ENCODE measurements at regions not wholly inside any gene's neighbourhood (a gene's known extent, or its start where the extent isn't known, plus 50 kb on each side); places are given as distances from the start of the nearest gene placed in this dataset.
A peak's percentile ranks its signal among the peaks of the same experiment; 100 is the strongest.

DNA sequence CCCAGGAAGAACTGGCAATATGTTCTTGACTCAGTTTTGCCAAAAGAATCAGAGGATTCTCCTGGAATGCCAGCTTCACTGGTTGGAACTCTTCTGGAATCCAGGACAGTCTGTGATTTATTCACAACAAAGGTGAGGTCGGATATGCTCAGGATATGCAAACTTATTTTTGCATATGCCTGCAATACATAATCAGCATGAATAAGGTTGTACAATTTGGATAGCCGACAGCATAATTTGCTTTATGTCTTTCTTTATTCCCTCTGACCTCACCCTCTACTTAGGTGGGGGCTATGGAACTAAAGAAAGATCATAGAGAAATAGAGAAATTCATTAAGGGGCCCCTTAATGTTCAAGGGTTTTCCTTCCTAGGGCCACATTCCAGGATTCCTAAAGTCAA is 57.6 kb upstream of the AKR1E2 start:
- Mint-ChIP-seq H3K27ac (ENCODE audit: unreplicated experiment) (no peak overlapping the region), H3K4me3 (ENCODE audit: low read depth, unreplicated experiment) (no peak overlapping the region), H3K27me3 (ENCODE audit: unreplicated experiment) (no peaks in the 10 kb centered on the region), H3K36me3 (ENCODE audit: insufficient read depth, unreplicated experiment) (peaks cover 30% of the 10 kb centered on the region), H3K9me3 (ENCODE audit: low read depth, unreplicated experiment) (no peaks in the 10 kb centered on the region), H3K4me1 (ENCODE audit: low read depth, unreplicated experiment) (peaks cover 71% of the 10 kb centered on the region)
- BruUV-seq (replicated peaks): no TSS peak
- intact Hi-C loops (cut with micrococcal nuclease; ENCODE audit: unreplicated experiment): loop anchor here (10.0 kb wide), 3 partner anchors 374 to 964 kb away; no protein-coding TSS in a partner anchor
- DNase-seq: no peak
- CTCF ChIA-PET: interaction anchor here (1.3 kb wide), 1 partner anchor 255 kb away, joined by 3 read pairs; no protein-coding TSS in a partner anchor
- TF ChIP-seq, protein P1, sequence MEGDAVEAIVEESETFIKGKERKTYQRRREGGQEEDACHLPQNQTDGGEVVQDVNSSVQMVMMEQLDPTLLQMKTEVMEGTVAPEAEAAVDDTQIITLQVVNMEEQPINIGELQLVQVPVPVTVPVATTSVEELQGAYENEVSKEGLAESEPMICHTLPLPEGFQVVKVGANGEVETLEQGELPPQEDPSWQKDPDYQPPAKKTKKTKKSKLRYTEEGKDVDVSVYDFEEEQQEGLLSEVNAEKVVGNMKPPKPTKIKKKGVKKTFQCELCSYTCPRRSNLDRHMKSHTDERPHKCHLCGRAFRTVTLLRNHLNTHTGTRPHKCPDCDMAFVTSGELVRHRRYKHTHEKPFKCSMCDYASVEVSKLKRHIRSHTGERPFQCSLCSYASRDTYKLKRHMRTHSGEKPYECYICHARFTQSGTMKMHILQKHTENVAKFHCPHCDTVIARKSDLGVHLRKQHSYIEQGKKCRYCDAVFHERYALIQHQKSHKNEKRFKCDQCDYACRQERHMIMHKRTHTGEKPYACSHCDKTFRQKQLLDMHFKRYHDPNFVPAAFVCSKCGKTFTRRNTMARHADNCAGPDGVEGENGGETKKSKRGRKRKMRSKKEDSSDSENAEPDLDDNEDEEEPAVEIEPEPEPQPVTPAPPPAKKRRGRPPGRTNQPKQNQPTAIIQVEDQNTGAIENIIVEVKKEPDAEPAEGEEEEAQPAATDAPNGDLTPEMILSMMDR (IDR thresholded peaks at IDR 0.05; ENCODE audit: unreplicated experiment): no peak

DNA sequence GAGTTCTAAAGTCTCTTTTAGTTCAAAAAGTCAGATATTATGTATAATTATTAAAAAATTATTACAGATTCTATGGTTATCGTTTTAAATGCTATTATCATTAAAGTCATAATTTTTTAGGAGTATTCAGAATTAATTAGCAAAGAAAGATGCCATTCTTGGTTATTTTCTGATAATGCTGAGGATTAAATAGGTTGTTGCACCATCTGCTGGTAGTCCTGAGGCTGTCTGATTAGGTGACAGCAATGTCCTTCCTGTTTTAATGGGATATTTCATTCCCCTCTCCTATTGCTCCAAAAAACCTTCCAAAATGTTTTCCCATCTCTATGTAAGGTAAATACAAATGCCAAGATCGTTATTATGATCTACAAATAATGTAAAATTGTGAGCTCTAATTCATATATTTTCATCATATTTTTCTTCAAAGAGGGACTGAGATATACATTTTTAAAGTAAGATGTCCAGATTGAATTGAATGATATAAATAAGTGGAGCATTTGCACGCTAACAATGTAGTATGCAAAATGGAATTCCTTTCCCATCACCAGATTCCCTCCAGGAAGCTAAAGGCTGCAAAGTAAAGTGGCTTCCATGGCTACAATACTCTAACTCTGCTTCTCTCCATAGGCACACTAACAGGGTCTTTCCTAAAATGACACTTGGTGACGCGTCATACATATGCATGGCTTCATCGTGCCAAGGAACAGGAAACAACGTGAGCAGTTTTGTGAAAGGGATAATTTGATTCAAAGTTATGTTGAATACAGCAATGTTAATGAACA is 58.8 kb upstream of the AKR1E2 start:
- peak; percentile 30 for DNase-seq
- no TSS peak for BruUV-seq (replicated peaks)
- peaks cover 42% of the 10 kb centered on the region for H3K36me3 Mint-ChIP-seq (ENCODE audit: insufficient read depth, unreplicated experiment)
- H3K27me3 Mint-ChIP-seq (ENCODE audit: unreplicated experiment): no peaks in the 10 kb centered on the region
- H3K4me1 Mint-ChIP-seq (ENCODE audit: low read depth, unreplicated experiment): peaks cover 75% of the 10 kb centered on the region
- TF ChIP-seq, protein P1 (IDR thresholded peaks at IDR 0.05; ENCODE audit: unreplicated experiment): peak; percentile 25
- no peaks in the 10 kb centered on the region for H3K9me3 Mint-ChIP-seq (ENCODE audit: low read depth, unreplicated experiment)
- intact Hi-C loops (cut with micrococcal nuclease; ENCODE audit: unreplicated experiment): loop anchor here (1.0 to 10.0 kb wide), 7 partner anchors 40 to 1574 kb away; no protein-coding TSS in a partner anchor
- CTCF ChIA-PET: interaction anchor here (0.6 to 1.6 kb wide), 5 partner anchors 42 to 1569 kb away, joined by 3 to 5 read pairs (median 3); no protein-coding TSS in a partner anchor
- H3K4me3 Mint-ChIP-seq (ENCODE audit: low read depth, unreplicated experiment): no peak overlapping the region
- H3K27ac Mint-ChIP-seq (ENCODE audit: unreplicated experiment): peak overlapping the region; percentile 89

DNA sequence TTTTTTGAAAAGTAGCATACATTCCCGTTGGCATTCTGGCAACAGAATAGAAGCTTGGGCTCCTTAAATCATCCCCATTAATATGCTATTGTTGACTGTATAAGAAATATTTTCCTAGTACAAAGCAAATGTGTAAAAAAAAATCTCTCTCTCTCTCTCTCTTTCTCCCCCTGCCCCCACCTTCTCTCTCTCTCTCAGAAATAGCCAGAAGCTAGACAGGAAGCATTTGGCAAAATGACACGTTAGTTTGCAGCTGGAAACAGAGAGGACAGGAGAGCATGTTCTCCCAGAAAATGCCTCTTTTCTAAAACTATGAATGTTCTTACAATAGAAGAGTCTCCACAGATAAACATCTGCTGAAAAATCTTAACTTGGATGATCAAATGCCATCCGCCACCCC is 59.6 kb upstream of the AKR1E2 start:
- Mint-ChIP-seq H3K4me1 (ENCODE audit: low read depth, unreplicated experiment) (peaks cover 73% of the 10 kb centered on the region), H3K9me3 (ENCODE audit: low read depth, unreplicated experiment) (no peaks in the 10 kb centered on the region), H3K27ac (ENCODE audit: unreplicated experiment) (peak overlapping the region; percentile 89), H3K4me3 (ENCODE audit: low read depth, unreplicated experiment) (peak overlapping the region; percentile 44), H3K27me3 (ENCODE audit: unreplicated experiment) (no peaks in the 10 kb centered on the region), H3K36me3 (ENCODE audit: insufficient read depth, unreplicated experiment) (peaks cover 42% of the 10 kb centered on the region)
- BruUV-seq (replicated peaks): no TSS peak
- TF ChIP-seq, protein P1 (IDR thresholded peaks at IDR 0.05; ENCODE audit: unreplicated experiment): no peak
- DNase-seq: no peak
- CTCF ChIA-PET: interaction anchor here (0.6 to 1.6 kb wide), 7 partner anchors 11 to 1569 kb away, joined by 3 to 5 read pairs (median 3); no protein-coding TSS in a partner anchor
- intact Hi-C loops (cut with micrococcal nuclease; ENCODE audit: unreplicated experiment): loop anchor here (2.0 to 10.0 kb wide), 6 partner anchors 40 to 1574 kb away; no protein-coding TSS in a partner anchor

DNA sequence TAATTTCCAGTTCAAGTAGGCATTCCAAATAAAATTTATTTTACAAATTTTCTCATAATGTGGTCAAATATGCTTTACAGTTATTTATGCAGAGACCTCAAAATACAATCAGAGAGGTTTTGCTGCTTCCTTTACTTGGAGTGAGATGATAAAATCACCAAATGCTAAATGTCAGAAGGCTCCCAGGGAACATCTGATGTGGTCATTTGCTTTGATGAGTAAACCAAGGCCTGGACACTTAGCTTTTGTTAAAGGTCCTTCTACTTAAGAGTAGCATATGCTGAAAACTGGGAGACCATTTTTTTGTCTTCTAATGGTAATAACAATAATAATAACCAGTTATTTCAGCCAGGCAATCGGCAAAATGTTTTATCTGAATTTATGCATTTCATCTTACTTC is 60.6 kb upstream of the AKR1E2 start:
- CTCF ChIA-PET: interaction anchor here (0.6 to 3.0 kb wide), 4 partner anchors 9 to 94 kb away, joined by 3 to 15 read pairs (median 4); no protein-coding TSS in a partner anchor
- Mint-ChIP-seq H3K9me3 (ENCODE audit: low read depth, unreplicated experiment) (no peaks in the 10 kb centered on the region), H3K4me1 (ENCODE audit: low read depth, unreplicated experiment) (peaks cover 62% of the 10 kb centered on the region), H3K27me3 (ENCODE audit: unreplicated experiment) (no peaks in the 10 kb centered on the region), H3K27ac (ENCODE audit: unreplicated experiment) (peak overlapping the region; percentile 94), H3K36me3 (ENCODE audit: insufficient read depth, unreplicated experiment) (peaks cover 32% of the 10 kb centered on the region), H3K4me3 (ENCODE audit: low read depth, unreplicated experiment) (no peak overlapping the region)
- no TSS peak for BruUV-seq (replicated peaks)
- TF ChIP-seq, protein P1 (IDR thresholded peaks at IDR 0.05; ENCODE audit: unreplicated experiment): no peak
- intact Hi-C loops (cut with micrococcal nuclease; ENCODE audit: unreplicated experiment): loop anchor here (2.0 to 10.0 kb wide), 4 partner anchors 95 to 961 kb away; no protein-coding TSS in a partner anchor
- DNase-seq: no peak

All from Calu3 (cell line).